Calu3 (cell line): ENCODE measurements at regions not wholly inside any gene's neighbourhood (a gene's known extent, or its start where the extent isn't known, plus 50 kb on each side); places are given as distances from the start of the nearest gene placed in this dataset.

Experiments
- BruUV-seq: library from RNA; stranded (reverse); fragments of 400-500 nt; replicated peaks from 2 replicates; lab custom pipeline; 2021; lab: Mats Ljungman, UMichigan
- CTCF ChIA-PET: fragments of 300-600 bp; sonication (Branson Sonifier 250); formaldehyde crosslinking; loops from one replicate; lab custom pipeline; 2022; ENCODE audit warnings: antibody characterized with exemption; lab: Charles Lee
- DNase-seq: peaks from one replicate; pipeline ENCODE4 v3.0.0; 2022
- H3K27ac Mint-ChIP-seq: one replicate; pipeline ENCODE4 v1.8.0; 2022; ENCODE audit warnings: mixed read lengths; ENCODE audit not compliant: unreplicated experiment
- H3K27me3 Mint-ChIP-seq: one replicate; pipeline ENCODE4 v1.8.0; 2022; ENCODE audit warnings: mixed read lengths; ENCODE audit not compliant: unreplicated experiment
- H3K36me3 Mint-ChIP-seq: one replicate; pipeline ENCODE4 v1.8.0; 2022; ENCODE audit warnings: mild to moderate bottlenecking, moderate library complexity, mixed read lengths; ENCODE audit not compliant: insufficient read depth, unreplicated experiment
- H3K4me1 Mint-ChIP-seq: one replicate; pipeline ENCODE4 v1.8.0; 2022; ENCODE audit warnings: mild to moderate bottlenecking, low read depth, mixed read lengths; ENCODE audit not compliant: unreplicated experiment
- H3K4me3 Mint-ChIP-seq: one replicate; pipeline ENCODE4 v1.8.0; 2022; ENCODE audit warnings: mild to moderate bottlenecking, low read depth, moderate library complexity, mixed read lengths; ENCODE audit not compliant: unreplicated experiment
- H3K9me3 Mint-ChIP-seq: one replicate; pipeline ENCODE4 v1.8.0; 2022; ENCODE audit warnings: low read depth, mixed read lengths; ENCODE audit not compliant: unreplicated experiment
- intact Hi-C: fragments of 100-400 bp; cut with micrococcal nuclease; formaldehyde crosslinking; loops from one replicate; pipeline ENCODE4 v1.10.0; 2022; ENCODE audit not compliant: unreplicated experiment
- TF ChIP-seq, protein P1 (sequence below): fragments of 200-600 bp; IDR thresholded peaks from one replicate; pipeline ENCODE4 v1.8.0; 2022; ENCODE audit warnings: antibody characterized with exemption; ENCODE audit not compliant: unreplicated experiment

DNA sequence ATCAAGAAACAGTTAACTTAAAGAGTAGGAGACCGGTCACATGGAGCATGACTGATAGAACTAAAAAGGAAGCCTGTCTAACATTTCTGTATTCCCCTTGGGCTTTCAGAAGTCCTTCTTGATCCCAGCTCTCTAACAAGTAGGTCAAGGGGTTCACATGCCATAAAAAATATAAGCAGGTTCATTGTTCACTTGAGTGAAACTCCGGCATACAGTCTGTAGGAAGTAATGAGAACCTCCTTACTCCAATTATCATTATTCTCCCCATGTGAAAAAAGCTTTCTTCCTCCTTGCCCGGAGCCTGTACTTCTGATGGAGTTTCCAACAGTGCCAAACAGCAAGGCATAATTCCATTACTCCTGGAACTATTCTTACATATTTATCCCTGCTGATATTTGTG is 242.8 kb upstream of the CNTN4 start:
- Mint-ChIP-seq H3K36me3 (no peaks in the 10 kb centered on the region), H3K27me3 (no peaks in the 10 kb centered on the region), H3K27ac (no peak overlapping the region), H3K4me1 (no peaks in the 10 kb centered on the region), H3K4me3 (no peak overlapping the region), H3K9me3 (peaks cover 5% of the 10 kb centered on the region)
- DNase-seq, result no peak
- CTCF ChIA-PET, result interaction anchor here (0.7 kb wide), 1 partner anchor 1212 kb away, joined by 3 read pairs; no protein-coding TSS in a partner anchor
- no TSS peak for BruUV-seq
- intact Hi-C loops, result no loop called here
- TF ChIP-seq, protein P1, sequence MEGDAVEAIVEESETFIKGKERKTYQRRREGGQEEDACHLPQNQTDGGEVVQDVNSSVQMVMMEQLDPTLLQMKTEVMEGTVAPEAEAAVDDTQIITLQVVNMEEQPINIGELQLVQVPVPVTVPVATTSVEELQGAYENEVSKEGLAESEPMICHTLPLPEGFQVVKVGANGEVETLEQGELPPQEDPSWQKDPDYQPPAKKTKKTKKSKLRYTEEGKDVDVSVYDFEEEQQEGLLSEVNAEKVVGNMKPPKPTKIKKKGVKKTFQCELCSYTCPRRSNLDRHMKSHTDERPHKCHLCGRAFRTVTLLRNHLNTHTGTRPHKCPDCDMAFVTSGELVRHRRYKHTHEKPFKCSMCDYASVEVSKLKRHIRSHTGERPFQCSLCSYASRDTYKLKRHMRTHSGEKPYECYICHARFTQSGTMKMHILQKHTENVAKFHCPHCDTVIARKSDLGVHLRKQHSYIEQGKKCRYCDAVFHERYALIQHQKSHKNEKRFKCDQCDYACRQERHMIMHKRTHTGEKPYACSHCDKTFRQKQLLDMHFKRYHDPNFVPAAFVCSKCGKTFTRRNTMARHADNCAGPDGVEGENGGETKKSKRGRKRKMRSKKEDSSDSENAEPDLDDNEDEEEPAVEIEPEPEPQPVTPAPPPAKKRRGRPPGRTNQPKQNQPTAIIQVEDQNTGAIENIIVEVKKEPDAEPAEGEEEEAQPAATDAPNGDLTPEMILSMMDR, result no peak

DNA sequence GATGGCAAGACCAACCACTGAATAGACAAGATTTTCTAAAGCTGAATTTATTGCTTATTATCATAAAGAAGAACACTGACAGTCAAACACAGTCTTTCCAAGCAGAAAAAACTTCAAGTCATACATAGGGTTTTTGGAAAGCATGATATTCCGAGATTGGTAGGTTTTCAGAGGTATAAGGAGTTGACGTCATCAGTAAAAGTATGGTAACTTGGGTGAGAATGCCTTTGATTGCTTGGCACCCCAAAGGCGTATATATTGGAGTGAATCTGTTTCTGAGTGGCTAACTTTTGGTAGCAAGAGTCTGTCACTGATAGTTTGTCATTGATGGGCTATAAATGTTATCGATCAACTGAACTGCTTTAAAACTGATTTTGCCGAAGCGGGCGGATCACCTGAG is 227.9 kb upstream of the CNTN4 start:
- Mint-ChIP-seq H3K4me3 (no peak overlapping the region), H3K4me1 (no peaks in the 10 kb centered on the region), H3K36me3 (no peaks in the 10 kb centered on the region), H3K27me3 (no peaks in the 10 kb centered on the region), H3K27ac (no peak overlapping the region), H3K9me3 (peaks cover 8% of the 10 kb centered on the region)
- DNase-seq, result no peak
- CTCF ChIA-PET, result no interaction called here
- TF ChIP-seq, protein P1, result no peak
- intact Hi-C loops, result no loop called here
- BruUV-seq, result no TSS peak

DNA sequence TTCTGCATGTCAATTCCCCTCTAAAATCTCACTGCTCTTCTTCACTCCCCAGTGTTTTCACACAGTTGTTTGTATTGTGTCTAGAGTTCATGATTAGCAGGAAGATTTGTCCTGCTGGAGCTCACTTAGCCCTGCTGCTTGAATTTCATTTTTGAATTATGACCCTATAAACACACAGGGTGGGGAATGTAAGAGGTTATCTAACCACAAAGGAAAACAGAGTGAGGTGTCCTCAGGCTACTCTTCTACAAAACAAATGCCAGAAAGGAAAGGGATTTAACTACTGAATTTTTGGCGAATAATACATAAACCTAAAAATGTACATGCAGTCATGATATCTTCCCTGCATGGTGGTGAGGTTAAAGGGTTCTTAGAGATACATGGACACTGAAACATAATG is 215.1 kb upstream of the CNTN4 start:
- intact Hi-C loops, result no loop called here
- H3K27ac Mint-ChIP-seq, result no peak overlapping the region
- H3K36me3 Mint-ChIP-seq, result no peaks in the 10 kb centered on the region
- H3K27me3 Mint-ChIP-seq, result no peaks in the 10 kb centered on the region
- DNase-seq, result no peak
- BruUV-seq, result no TSS peak
- peaks cover 5% of the 10 kb centered on the region for H3K9me3 Mint-ChIP-seq
- no peaks in the 10 kb centered on the region for H3K4me1 Mint-ChIP-seq
- TF ChIP-seq, protein P1, result no peak
- H3K4me3 Mint-ChIP-seq, result no peak overlapping the region
- CTCF ChIA-PET, result no interaction called here

- no TSS peak for BruUV-seq
- H3K9me3 Mint-ChIP-seq, result peaks cover 10% of the 10 kb centered on the region
Observed at GRCh38 chr3:1892459-1892858, 206.2 kb upstream of the CNTN4 start.

More at GRCh38 chr3:1892459-1892858, 206.2 kb upstream of the CNTN4 start:
- no peak overlapping the region for H3K4me3 Mint-ChIP-seq
- CTCF ChIA-PET, result interaction anchor here (0.6 kb wide), 1 partner anchor 12 kb away, joined by 6 read pairs; no protein-coding TSS in a partner anchor
- TF ChIP-seq, protein P1, result no peak
- H3K4me1 Mint-ChIP-seq, result no peaks in the 10 kb centered on the region
- intact Hi-C loops, result no loop called here
- no peaks in the 10 kb centered on the region for H3K36me3 Mint-ChIP-seq
- H3K27ac Mint-ChIP-seq, result no peak overlapping the region
- H3K27me3 Mint-ChIP-seq, result no peaks in the 10 kb centered on the region
- no peak for DNase-seq
